OCI-LY7 (cell line): ENCODE measurements at regions not wholly inside any gene's neighbourhood (a gene's known extent, or its start where the extent isn't known, plus 50 kb on each side); places are given as distances from the start of the nearest gene placed in this dataset.
A peak's percentile ranks its signal among the peaks of the same experiment; 100 is the strongest.

Source experiments
- BruUV-seq: library from RNA; stranded (reverse); fragments of 400-500 nt; replicated peaks from 2 replicates; lab custom pipeline; 2021; lab: Mats Ljungman, UMichigan
- CTCF ChIA-PET: fragments of 300-600 bp; sonication (Branson Sonifier 250); formaldehyde crosslinking; loops from one replicate; lab custom pipeline; 2022; ENCODE audit warnings: antibody characterized with exemption; ENCODE audit not compliant: unreplicated experiment; lab: Charles Lee
- POLR2A ChIA-PET: fragments of 300-600 bp; sonication (Branson Sonifier 250); formaldehyde crosslinking; loops from one replicate; lab custom pipeline; 2022; ENCODE audit warnings: antibody characterized with exemption; lab: Charles Lee
- DNase-seq: peaks from one replicate; pipeline ENCODE4 v3.0.0-alpha.2; 2015; ENCODE audit warnings: low spot score
- H2AFZ ChIP-seq: fragments of 200-600 bp; sonication (generic), shearing (Covaris generic); 2 replicates; pipeline ENCODE4 v1.6.1; 2014; ENCODE audit warnings: mild to moderate bottlenecking, antibody characterized with exemption, low read length, moderate library complexity
- H3K27ac ChIP-seq: fragments of 200-600 bp; sonication (generic); 2 replicates; pipeline ENCODE4 v1.5.1; 2014; ENCODE audit warnings: mixed run types, low read depth, mild to moderate bottlenecking, moderate library complexity, low read length, inconsistent platforms; ENCODE audit not compliant: poor library complexity, severe bottlenecking
- H3K36me3 ChIP-seq: fragments of 200-600 bp; sonication (generic); 2 replicates; pipeline ENCODE4 v1.6.1; 2014; ENCODE audit warnings: mild to moderate bottlenecking, antibody characterized with exemption, low read length, moderate library complexity, mixed read lengths; ENCODE audit not compliant: insufficient read depth
- H3K4me1 ChIP-seq: fragments of 200-600 bp; sonication (generic); 2 replicates; pipeline ENCODE4 v1.5.1; 2014; ENCODE audit warnings: mild to moderate bottlenecking, low read length; ENCODE audit not compliant: insufficient read depth, poor library complexity, severe bottlenecking
- H3K4me2 ChIP-seq: fragments of 200-600 bp; sonication (generic); 2 replicates; pipeline ENCODE4 v1.6.1; 2014; ENCODE audit warnings: mild to moderate bottlenecking, low read length
- H3K4me3 ChIP-seq: fragments of 200-600 bp; sonication (generic); 2 replicates; pipeline ENCODE4 v1.5.1; 2014; ENCODE audit warnings: mild to moderate bottlenecking, low read depth, low read length; ENCODE audit not compliant: poor library complexity, severe bottlenecking
- H3K79me2 ChIP-seq: fragments of 200-600 bp; sonication (generic); 2 replicates; pipeline ENCODE4 v1.6.1; 2016; ENCODE audit warnings: low read depth, mild to moderate bottlenecking, low read length, moderate library complexity, mixed read lengths; ENCODE audit not compliant: insufficient read depth
- H3K9me2 ChIP-seq: fragments of 200-600 bp; sonication (generic); 2 replicates; pipeline ENCODE4 v1.6.1; 2016; ENCODE audit warnings: mild to moderate bottlenecking, low read length, mixed read lengths; ENCODE audit not compliant: insufficient read depth
- H3K9me3 ChIP-seq: fragments of 200-600 bp; sonication (generic); 2 replicates; pipeline ENCODE4 v1.6.1; 2014; ENCODE audit warnings: mild to moderate bottlenecking, mixed run types, low read length, mixed read lengths
- H4K20me1 ChIP-seq: fragments of 200-600 bp; sonication (generic); 2 replicates; pipeline ENCODE4 v1.6.1; 2014; ENCODE audit warnings: mild to moderate bottlenecking, antibody characterized with exemption, low read length, moderate library complexity, mixed read lengths; ENCODE audit not compliant: insufficient read depth
- CTCF ChIP-seq: fragments of 200-600 bp; sonication (generic); conservative IDR thresholded peaks from 2 replicates; pipeline ENCODE4 v1.5.1; 2014; ENCODE audit warnings: mild to moderate bottlenecking, antibody characterized with exemption, low read length, moderate library complexity, mixed read lengths
- EZH2phosphoT487 ChIP-seq: fragments of 200-600 bp; sonication (generic); IDR thresholded peaks from 2 replicates; pipeline ENCODE4 v1.6.1; 2018; ENCODE audit warnings: low read depth, borderline replicate concordance, mild to moderate bottlenecking, mixed run types, antibody characterized with exemption, low read length, moderate library complexity, mixed read lengths
- intact Hi-C: fragments of 100-400 bp; cut with micrococcal nuclease; formaldehyde crosslinking; loops from one replicate; pipeline ENCODE4 v1.10.0; 2022; ENCODE audit not compliant: unreplicated experiment

- Histone ChIP-seq H3K79me2 (peaks cover 48% of the 10 kb centered on the region), H3K9me2 (no peaks in the 10 kb centered on the region), H3K9me3 (no peaks in the 10 kb centered on the region), H4K20me1 (peaks cover 17% of the 10 kb centered on the region; the same call in 1 of the 2 replicates), H3K4me1 (peaks cover 52% of the 10 kb centered on the region), H3K27ac (no peak overlapping the region), H3K4me2 (no peak overlapping the region), H3K36me3 (peaks cover 9% of the 10 kb centered on the region; the same call in 1 of the 2 replicates), H3K4me3 (no peak overlapping the region), H2AFZ (no peak overlapping the region)
- ChIA-PET POLR2A (interaction anchor here (1.3 kb wide), 1 partner anchor 9 kb away, joined by 5 read pairs; no protein-coding TSS in a partner anchor), CTCF (no interaction called here)
- no peak for DNase-seq
- intact Hi-C loops: no loop called here
- TF ChIP-seq EZH2phosphoT487 (no peak), CTCF (no peak)
- no TSS peak for BruUV-seq
These were observed 51.3 kb downstream of the TET3 start for GRCh38 chr2:74036010-74036409.

- TF ChIP-seq CTCF (no peak), EZH2phosphoT487 (no peak)
- H3K36me3 ChIP-seq: peaks cover 9% of the 10 kb centered on the region; the same call in 1 of the 2 replicates
- DNase-seq: no peak
- intact Hi-C loops: no loop called here
- ChIA-PET POLR2A (interaction anchor here (1.3 kb wide), 1 partner anchor 10 kb away, joined by 5 read pairs; no protein-coding TSS in a partner anchor), CTCF (no interaction called here)
- H3K4me1 ChIP-seq: peaks cover 46% of the 10 kb centered on the region
- peaks cover 11% of the 10 kb centered on the region; the same call in 1 of the 2 replicates for H4K20me1 ChIP-seq
- no TSS peak for BruUV-seq
- H3K9me2 ChIP-seq: no peaks in the 10 kb centered on the region
- H3K4me2 ChIP-seq: peak overlapping the region; percentile 55
- no peaks in the 10 kb centered on the region for H3K9me3 ChIP-seq
- H3K27ac ChIP-seq: peak overlapping the region; percentile 34
- H2AFZ ChIP-seq: no peak overlapping the region
- no peak overlapping the region for H3K4me3 ChIP-seq
- H3K79me2 ChIP-seq: peaks cover 41% of the 10 kb centered on the region
These were observed 51.9 kb downstream of the TET3 start for GRCh38 chr2:74036450-74037195.

GRCh38 chr2:74037379-74037860, 52.7 kb downstream of the TET3 start:
- intact Hi-C loops: no loop called here
- no TSS peak for BruUV-seq
- Histone ChIP-seq H3K79me2 (peaks cover 35% of the 10 kb centered on the region; the same call in 1 of the 2 replicates), H3K9me3 (no peaks in the 10 kb centered on the region), H3K36me3 (peaks cover 9% of the 10 kb centered on the region; the same call in 1 of the 2 replicates), H2AFZ (no peak overlapping the region), H3K9me2 (no peaks in the 10 kb centered on the region), H3K4me2 (peak overlapping the region; percentile 55), H4K20me1 (peaks cover 6% of the 10 kb centered on the region; the same call in 1 of the 2 replicates), H3K27ac (peak overlapping the region; percentile 34), H3K4me3 (peak overlapping the region; percentile 3), H3K4me1 (peaks cover 38% of the 10 kb centered on the region)
- TF ChIP-seq EZH2phosphoT487 (no peak), CTCF (no peak)
- POLR2A ChIA-PET: no interaction called here
- CTCF ChIA-PET: no interaction called here
- peak; percentile 74 for DNase-seq
